DMS53 treated with DMSO at 0.1 percent for 48 hours (cell line): ENCODE measurements at regions not wholly inside any gene's neighbourhood (a gene's known extent, or its start where the extent isn't known, plus 50 kb on each side); places are given as distances from the start of the nearest gene placed in this dataset.

ENCODE experiments used
- DNase-seq: peaks from one replicate; lab custom pipeline; 2025; ENCODE audit not compliant: unreplicated experiment; lab: John Stamatoyannopoulos, UW

DNA sequence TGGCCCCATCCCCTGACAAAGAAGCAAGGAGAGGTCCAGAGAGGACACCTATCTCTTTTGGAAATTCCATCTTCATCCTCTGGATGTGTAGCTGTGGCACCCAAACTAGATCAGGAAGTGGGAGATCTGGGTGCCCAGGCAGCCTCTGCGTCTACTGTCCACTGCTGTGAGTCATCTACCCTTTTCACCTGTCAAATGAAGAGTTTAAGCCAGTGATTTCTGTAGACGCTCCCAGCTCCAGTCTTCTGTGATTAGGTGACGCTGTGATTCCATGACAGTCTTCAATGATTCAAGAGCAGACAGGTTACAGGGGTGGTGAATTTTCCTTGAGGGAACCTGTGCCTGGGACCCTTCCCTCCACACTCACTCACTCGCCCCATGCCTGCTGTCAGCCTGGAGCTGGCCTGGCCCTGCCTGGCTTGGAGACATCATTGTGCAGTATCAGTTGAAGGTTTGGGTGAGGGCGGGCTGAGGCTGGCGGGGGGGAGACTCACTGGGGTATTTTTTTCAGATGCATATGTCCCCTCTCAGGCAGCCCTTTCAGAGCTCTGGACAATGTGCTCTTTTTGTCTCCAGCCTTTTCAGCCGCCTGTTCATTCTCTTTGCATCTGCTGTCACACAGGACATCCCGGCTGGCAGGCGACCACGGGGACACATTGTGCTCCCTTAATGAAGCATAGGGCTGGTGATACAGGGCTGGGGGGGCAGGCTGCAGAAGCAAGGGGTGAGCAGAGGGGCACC is 56.8 kb upstream of the PARP11 start:
- DNase-seq = no peak

DNA sequence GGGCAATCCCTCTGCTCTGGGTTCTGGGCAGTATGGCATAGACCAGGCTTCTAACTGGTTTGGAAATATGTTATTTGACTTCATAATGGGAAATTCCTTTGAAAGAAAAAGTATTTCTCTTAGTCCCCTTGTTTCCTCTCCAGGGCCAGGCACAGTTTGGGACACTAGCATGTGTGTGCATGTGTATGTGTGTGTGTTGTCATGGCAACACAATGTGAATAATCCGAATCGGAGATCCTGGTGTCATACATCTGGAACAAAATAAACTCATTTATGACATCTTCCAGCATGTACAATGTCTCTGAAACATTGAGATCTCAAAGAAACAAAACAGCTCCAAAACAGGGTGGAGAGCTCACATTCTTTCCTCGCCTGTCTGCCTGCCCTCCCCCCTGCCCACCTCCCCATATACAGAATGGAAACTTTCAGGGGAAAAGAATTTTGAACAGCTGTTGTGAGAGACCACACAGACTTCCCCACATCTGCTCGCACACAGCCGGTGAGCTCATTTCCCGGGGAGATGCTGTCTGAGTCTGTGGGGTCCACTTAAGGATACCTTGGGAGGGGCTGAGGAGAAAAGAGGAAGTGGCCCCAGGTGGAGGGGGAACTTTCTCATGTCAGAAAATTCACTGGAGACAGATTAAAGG is 55.5 kb upstream of the PARP11 start:
- DNase-seq = no peak

DNA sequence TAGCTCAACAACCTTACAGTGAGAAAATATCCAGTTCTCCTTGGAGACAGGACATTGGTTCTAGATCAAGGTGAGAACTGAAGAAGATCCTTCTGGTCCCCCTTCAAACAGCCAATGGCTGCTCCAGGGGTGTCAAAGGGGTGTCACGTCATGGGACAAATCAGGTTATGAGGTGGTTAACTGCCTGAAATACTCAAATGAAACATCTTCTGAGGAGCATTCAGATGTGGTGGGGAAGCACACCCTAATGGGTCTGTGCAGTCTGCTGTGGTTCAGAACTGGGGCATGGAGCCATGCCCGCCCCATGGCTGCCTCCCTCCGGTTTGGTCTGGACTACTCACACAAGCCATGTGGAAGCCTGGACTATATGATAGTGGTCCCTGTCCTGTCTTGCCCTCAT is 52.4 kb upstream of the PARP11 start:
- no peak for DNase-seq

DNA sequence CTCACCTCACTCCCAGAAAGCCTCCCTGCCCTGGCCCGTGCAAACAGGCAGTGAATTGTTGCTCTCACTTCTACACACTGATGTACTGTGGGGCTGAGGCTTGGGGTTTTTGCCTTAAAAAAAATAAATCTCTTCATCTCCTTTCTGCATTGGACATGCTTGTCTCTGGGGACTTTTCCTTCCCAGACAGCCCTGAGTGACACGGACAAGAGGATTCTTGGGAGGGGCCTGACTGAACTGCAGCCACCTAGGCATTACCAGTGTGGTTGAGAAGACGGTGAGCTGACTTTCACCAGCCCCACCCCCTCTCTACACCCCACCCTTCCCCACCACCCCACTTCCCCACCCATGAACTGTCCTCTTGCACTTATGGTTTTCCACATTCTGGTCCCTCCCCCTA is 51.6 kb upstream of the PARP11 start:
- DNase-seq = no peak

DNA sequence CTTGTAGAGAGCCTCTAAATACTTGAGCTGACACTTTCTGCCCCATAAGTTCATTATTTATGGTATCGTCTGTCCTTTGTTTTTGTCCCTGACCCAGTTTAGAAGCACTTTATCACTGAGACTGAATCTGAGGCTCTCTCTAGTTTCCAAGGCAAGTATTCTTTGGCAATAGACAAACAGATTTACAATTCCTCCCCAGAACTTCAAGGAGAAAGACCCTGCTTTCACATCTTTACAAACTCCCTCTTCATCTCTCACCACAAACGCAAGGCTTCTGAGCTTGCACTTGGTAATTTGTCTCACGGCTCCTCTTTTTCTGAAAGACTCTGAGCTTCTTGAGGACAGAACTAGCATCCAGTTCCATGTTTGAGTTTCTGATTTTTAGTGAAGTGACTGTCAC is 49.8 kb upstream of the PARP11 start:
- no peak for DNase-seq
